ENCODE measurements at regions not wholly inside any gene's neighbourhood (a gene's known extent, or its start where the extent isn't known, plus 50 kb on each side); places are given as distances from the start of the nearest gene placed in this dataset.

DNA sequence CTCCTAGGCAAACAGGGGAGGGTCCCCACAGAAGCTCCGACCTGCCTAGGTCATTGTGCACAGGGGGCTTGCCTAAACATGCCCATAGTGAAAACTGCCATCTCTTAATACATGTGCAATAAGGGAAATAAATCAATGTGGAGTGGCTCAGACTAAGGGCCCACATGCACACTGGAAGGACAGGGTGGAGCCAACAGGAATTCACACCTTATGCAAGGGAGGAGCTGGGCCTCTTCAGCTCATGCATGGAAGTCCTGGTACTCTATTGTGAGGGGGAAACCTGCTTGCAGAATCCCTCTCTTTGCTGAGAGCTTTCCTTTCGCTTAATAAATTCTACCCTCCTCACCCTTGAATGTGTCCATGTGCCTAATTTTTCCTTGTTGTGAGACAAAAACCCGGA, 815.8 kb downstream of the EFNA5 start:
- Histone ChIP-seq H3K36me3 (no peaks in the 10 kb centered on the region), H3K27me3 (no peaks in the 10 kb centered on the region), H3K27ac (no peak overlapping the region), H3K9me3 (no peaks in the 10 kb centered on the region), H3K4me3 (no peak overlapping the region), H3K4me1 (no peaks in the 10 kb centered on the region)
- intact Hi-C loops (cut with DNase I), result no loop called here
- no peak for TF ChIP-seq CTCF (IDR thresholded peaks at IDR 0.05)
- no peak for DNase-seq (ENCODE audit: low spot score in 2 of 2)

DNA sequence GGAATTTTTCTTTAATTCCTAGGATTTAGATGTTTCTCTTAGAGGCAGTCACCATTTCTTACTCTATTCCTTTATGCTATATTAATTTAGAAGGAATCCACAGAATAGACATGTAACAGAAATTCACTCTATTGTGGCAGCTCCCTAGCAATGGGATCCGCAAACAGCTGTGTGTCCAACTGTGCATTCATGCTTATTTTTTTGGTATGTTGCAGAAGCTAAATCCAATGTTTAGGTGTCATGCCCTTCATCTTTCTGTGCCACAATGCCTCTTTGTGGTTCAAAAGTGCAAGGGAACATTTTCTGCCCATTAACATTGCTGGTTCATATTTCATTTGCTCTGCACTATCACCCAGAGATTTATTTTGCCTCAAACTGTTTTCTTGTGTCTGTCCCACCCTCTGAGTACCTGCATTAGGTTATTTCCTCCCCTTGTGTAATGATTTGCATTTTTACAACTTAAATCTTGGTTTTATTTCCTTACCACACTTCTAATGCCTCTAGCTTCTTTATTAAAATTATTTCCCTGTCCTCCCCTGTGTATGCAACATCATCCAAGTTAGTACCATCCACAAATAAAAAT, 816.5 kb downstream of the EFNA5 start:
- no peak for DNase-seq (ENCODE audit: low spot score in 2 of 2)
- Histone ChIP-seq H3K27me3 (no peaks in the 10 kb centered on the region), H3K27ac (no peak overlapping the region), H3K36me3 (no peaks in the 10 kb centered on the region), H3K9me3 (no peaks in the 10 kb centered on the region), H3K4me3 (no peak overlapping the region), H3K4me1 (no peaks in the 10 kb centered on the region)
- TF ChIP-seq CTCF (IDR thresholded peaks at IDR 0.05), result no peak
- intact Hi-C loops (cut with DNase I), result no loop called here

DNA sequence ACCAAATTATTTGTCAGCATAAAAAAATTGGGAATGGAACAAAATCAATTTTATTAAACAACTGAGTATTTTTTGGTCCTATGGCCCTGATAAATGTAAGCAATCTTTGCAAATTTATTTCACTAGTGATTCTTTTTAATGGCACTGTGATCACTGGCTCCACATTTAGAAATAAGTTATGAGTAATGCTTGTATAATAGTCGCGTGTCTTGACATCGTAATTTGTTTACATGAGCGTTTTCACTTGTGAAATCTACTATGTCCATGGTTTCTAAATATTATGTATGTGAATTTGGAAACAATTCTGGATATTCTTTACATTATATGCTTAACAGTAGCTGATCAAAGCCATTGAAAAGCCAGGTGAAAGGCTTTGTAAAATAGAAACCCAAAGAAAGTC, 817.5 kb downstream of the EFNA5 start:
- H3K4me3 ChIP-seq, result no peak overlapping the region
- no peak for DNase-seq (ENCODE audit: low spot score in 2 of 2)
- no peaks in the 10 kb centered on the region for H3K36me3 ChIP-seq
- H3K4me1 ChIP-seq, result no peaks in the 10 kb centered on the region
- H3K27me3 ChIP-seq, result no peaks in the 10 kb centered on the region
- no peak overlapping the region for H3K27ac ChIP-seq
- no peak for TF ChIP-seq CTCF (IDR thresholded peaks at IDR 0.05)
- no peaks in the 10 kb centered on the region for H3K9me3 ChIP-seq
- intact Hi-C loops (cut with DNase I), result no loop called here

DNA sequence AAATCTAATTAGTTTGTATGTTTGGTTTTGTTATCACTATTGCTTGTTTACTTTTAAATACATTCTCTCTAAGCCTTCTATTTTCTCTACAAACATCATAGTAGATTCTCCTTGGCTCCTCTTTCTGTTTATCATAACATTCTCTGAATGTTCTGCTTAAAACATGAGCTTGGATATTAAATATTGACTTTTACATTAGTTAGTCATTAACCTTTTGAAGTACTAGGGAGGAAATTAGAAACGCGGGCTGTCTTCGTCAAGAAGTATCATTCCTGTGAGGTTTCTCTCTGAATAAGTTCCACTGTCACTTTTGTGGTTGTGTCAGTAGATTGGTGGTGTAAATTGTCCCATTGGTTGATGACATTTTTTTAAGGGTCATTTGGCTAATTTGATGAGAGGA, 821.5 kb downstream of the EFNA5 start:
- intact Hi-C loops (cut with DNase I), result no loop called here
- no peaks in the 10 kb centered on the region for H3K36me3 ChIP-seq

GRCh38 chr5:106843812-106844416, 826.8 kb downstream of the EFNA5 start:
- no peak for TF ChIP-seq CTCF (IDR thresholded peaks at IDR 0.05)
- Histone ChIP-seq H3K36me3 (no peaks in the 10 kb centered on the region), H3K9me3 (no peaks in the 10 kb centered on the region), H3K27me3 (no peaks in the 10 kb centered on the region), H3K4me3 (no peak overlapping the region), H3K27ac (no peak overlapping the region), H3K4me1 (no peaks in the 10 kb centered on the region)
- DNase-seq (ENCODE audit: low spot score in 2 of 2), result no peak
- intact Hi-C loops (cut with DNase I), result no loop called here

More for the DNA sequence above, 821.5 kb downstream of the EFNA5 start:
- H3K27ac ChIP-seq, result no peak overlapping the region
- no peaks in the 10 kb centered on the region for H3K9me3 ChIP-seq
- no peak for TF ChIP-seq CTCF (IDR thresholded peaks at IDR 0.05)
- H3K4me3 ChIP-seq, result no peak overlapping the region
- no peaks in the 10 kb centered on the region for H3K4me1 ChIP-seq
- no peaks in the 10 kb centered on the region for H3K27me3 ChIP-seq
- DNase-seq (ENCODE audit: low spot score in 2 of 2), result no peak

All from ascending aorta (tissue), 2 donors.